ENCODE measurements at regions not wholly inside any gene's neighbourhood (a gene's known extent, or its start where the extent isn't known, plus 50 kb on each side); places are given as distances from the start of the nearest gene placed in this dataset.

DNA sequence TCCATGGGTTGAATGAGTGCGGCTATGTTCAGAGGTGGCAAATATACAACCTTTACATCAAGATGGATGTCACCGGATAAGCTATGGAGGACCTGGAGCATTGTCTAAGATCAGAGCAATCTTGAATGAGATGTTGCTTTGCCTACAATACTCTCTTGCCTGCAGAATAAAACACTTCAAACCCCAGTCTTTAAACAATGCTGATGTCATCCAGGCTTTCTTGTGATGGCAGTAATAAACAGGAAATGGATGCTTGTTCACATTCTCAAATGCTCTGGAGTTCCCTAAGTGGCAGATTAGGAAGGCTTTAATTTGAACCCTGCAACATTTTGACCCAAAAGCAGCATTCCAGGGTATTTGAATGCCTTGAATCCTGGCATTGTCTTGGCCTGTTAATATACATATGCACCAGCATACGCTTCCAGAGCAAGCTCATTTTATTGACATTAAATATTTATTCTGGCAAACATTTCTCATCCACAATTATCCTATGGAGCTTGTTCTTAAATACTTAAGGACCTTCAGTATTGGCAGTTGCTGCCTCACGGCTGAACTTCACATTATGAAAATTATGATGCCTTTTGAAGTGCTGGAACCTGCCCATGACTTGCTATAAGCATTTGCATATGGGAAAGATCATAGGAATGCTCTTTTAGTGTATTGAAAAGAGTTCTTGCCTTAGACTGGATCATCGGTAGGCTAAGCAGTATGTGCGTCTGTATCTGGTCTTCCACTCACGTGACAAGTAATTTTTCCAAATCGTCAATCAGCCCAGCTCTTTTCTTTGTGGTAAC lies 422.7 kb downstream of the SIPA1L2 start:
- no peak for DNase-seq (ENCODE audit: low read depth in 3 of 3)

DNA sequence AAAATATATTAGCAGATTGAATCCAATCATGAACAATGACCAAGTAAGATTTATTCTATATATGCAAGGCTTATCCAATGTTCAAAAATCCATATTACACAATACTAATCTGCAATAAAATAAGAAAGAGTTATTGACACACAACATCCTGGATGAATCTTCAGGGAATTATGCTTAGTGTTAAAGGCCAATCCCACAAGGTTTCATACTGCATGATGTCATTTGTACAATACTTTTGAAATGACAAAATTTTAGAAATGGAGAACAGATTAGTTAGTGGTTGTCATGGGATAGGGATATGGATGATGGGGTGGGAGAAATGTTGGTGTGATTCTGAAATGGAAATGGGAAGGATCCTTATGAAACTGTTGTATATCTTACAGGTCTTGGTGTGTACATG lies 425.7 kb downstream of the SIPA1L2 start:
- no peak for DNase-seq (ENCODE audit: low read depth in 3 of 3)

GRCh38 chr1:232201024-232201423 lies 428.9 kb downstream of the SIPA1L2 start:
- no peak for DNase-seq (ENCODE audit: low read depth in 3 of 3)

GRCh38 chr1:232196042-232196441 lies 433.9 kb downstream of the SIPA1L2 start:
- DNase-seq (ENCODE audit: low read depth in 3 of 3), result no peak

DNA sequence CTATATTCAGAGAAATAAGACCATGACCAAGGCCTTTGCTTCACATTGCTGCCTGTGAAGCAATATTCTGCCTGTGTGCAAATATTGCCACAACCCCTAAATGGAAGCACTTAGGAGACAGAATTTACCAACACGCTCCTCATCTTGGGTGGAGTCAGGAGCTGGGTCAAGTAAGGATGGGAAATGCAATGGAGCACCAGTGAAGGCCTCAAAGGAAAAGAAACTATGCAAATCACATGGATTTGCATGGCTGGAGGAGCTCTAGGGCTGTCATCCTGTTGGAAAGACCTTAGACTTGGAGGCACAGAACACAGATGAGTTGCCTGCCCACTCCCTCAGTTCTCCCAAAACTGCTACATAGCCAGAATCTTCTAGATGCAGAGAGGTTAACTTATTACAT lies 435.5 kb downstream of the SIPA1L2 start:
- no peak for DNase-seq (ENCODE audit: low read depth in 3 of 3)

GRCh38 chr1:232193451-232193783 lies 436.5 kb downstream of the SIPA1L2 start:
- DNase-seq (ENCODE audit: low read depth in 3 of 3), result no peak

DNA sequence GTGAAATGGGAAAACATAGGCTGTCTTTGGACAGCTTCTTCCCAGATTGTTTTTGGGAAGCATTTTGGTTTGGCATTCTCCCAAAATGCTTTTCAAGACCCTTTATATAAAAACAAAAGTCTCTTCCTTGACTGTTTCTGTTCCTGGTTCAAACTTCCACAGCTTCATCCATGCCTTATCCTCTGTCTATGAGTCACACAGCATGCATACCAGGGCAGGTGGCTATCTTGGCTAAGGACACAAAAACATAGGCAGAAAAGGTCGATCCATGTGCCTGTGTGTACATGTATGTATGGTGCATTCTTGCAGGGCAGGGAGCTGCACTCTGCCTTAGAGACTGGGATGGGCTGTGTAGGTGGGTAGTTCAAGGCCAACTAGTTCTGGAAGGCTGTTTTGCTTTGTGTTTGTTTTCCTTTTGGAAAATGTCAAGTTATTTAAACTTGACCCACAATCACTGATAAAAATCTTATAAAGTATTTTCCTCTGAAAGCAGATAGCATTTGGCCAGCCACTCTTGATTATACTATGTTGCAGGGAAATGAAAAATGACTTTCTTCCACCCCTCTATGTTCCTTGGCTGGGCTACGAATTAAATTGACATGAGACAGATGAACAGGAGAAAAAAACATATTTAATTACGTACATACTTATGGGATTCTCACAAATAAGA lies 437.0 kb downstream of the SIPA1L2 start:
- DNase-seq (ENCODE audit: low read depth in 3 of 3), result no peak

- no peak for DNase-seq (ENCODE audit: low read depth in 3 of 3)
These were observed 438.4 kb downstream of the SIPA1L2 start for GRCh38 chr1:232191560-232191959.

GRCh38 chr1:232188318-232188717 lies 441.6 kb downstream of the SIPA1L2 start:
- DNase-seq (ENCODE audit: low read depth in 3 of 3), result no peak

- DNase-seq (ENCODE audit: low read depth in 3 of 3), result no peak
These were observed 443.0 kb downstream of the SIPA1L2 start for GRCh38 chr1:232186931-232187330.

DNA sequence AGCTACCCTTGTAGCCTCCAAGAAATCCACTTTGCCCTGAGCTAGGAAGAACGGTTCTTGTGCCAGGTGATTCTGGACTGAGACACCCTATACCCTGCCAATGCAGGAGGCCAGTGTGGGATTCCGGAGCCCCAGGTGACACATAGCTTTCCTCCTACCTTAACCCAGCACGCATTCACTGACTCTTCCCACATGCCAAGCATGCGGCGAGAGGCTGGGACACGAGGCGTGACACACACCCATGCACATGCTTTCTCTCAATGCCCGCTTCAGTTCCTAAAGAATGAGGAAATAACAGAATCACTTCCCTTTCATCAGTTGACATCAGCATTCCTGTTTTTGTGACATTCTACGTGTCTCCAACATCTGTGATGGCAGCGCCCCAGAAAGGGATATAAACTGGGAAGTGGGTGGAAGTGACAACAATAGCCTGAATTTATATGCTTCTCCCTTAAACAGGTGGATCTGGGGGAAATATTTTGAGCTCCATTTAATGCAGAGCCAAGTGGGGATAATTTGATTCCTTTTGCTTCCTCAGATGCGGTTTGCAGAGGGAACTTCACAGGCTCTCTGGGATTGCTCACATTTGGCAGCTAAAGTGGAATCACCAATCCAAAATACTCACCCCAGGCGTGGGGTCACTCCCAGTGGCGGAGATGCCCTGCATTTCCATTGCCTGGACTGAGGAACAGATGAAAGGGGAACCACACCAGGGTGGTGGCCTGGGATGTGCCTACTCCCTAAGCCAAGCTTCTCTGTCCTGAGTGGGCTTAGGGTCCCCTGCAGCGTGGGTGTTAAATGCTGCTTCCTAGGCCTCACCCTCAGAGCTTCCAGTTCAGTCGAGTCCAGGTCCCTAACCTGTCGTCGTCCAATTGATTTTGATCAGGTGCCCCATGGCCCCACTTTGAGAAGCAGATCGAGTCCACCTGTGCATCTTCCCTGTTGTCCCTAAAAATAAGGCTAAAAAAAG lies 445.1 kb downstream of the SIPA1L2 start:
- no peak for DNase-seq (ENCODE audit: low read depth in 3 of 3)

DNA sequence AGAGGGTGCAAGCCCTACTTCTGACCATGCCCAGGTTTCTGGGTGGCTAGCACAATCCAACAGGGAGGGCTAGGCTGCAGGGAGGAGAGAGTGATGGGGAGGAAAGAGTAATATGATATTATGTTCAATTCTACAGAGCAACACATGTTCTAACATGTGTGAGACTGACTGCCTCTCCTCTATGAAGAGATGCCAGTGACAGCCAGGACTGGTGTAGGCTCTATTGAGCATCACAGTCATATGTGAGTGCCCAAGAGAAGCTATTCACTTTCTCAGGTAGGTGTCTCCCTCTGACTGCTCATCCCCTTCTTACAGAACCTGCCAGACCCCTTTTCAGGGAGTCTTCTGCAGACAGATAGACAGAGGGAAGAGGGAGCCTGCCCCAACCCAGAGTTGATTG lies 446.1 kb downstream of the SIPA1L2 start:
- DNase-seq (ENCODE audit: low read depth in 3 of 3), result no peak

DNA sequence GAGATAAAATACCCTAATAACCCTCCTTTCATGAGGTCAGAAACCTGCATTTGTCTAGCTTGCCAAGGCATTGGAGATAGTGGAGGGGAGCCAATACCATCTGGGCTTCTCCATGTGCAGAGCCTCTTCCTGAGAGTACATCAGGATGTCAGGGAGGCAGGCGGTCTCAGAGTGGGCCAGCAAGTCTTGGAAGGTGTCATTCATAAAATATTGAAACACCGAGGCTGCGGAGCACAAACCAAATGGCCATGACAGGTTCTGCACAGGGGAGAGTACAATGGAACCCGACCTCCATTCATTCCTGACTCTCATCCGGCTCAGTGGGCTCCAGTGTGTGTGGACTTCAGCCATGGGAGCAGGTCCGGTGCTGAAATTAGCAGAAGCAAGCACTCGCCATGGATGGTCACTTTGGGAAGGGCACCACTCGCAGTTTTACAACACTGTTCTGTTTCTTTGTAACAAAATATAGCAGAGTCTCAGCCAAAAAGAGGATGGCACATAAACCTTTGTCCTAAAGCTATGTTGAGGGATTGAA lies 446.6 kb downstream of the SIPA1L2 start:
- no peak for DNase-seq (ENCODE audit: low read depth in 3 of 3)

DNA sequence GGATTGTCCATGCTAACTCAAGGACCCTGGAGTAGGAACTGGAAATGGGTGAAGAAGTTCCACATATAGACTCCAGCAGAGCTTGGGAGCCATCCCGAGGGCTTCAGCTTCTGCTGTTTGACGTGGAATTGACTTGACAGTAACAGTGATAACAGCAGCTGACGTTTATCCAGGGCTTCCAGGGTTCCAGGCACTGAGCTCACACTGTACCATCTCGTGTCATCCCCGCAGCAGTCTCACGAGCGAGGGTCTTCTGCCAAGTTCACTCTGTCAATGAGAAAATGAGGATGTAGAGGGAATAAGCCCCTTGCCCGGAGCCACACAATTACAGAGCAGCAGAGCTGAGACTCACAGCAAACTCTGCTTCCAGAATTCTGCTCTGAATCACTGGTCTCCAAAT lies 447.7 kb downstream of the SIPA1L2 start:
- no peak for DNase-seq (ENCODE audit: low read depth in 3 of 3)

DNA sequence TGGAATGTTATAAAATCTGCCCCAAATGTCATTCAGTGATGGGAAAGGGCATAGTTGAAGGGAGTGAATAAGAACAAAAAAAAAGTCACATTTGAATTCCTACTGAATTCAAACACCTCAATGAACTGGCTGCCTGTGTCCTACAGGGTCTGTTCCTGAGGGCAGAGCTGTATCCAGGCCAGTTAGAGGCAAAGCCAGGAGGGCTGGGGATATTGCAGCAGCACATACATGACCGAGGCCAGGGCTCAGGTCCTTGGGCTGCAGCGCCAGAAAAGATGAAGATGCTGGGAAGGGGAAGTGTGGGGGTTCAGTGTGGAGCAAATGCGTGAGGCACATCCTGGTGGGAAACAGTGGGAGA lies 449.2 kb downstream of the SIPA1L2 start:
- DNase-seq (ENCODE audit: low read depth in 3 of 3), result no peak

- no peak for DNase-seq (ENCODE audit: low read depth in 3 of 3)
These were observed 449.8 kb downstream of the SIPA1L2 start for GRCh38 chr1:232179896-232180778.

DNA sequence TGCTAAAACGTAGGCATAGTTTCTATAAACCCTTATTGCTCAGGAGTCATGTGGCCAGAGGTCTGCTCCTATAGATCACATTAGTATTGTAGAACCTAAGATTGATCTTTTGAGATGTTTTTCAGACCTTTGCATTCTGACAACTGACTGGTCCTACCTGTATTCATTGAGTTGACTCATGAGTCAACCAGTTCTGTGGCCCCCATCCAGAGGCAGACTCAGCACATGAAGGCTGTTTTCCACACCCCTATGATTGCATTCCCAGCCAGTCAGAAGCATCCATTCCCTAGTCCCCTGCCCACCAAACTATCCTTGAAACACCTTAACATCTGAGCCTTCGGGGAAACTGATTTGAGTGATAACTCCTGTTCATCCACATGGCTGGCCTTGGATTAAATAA lies 451.7 kb downstream of the SIPA1L2 start:
- no peak for DNase-seq (ENCODE audit: low read depth in 3 of 3)

- DNase-seq (ENCODE audit: low read depth in 3 of 3), result no peak
These were observed 452.5 kb downstream of the SIPA1L2 start for GRCh38 chr1:232177438-232177837.

- DNase-seq (ENCODE audit: low read depth in 3 of 3), result no peak
These were observed 453.7 kb downstream of the SIPA1L2 start for GRCh38 chr1:232176222-232176621.

DNA sequence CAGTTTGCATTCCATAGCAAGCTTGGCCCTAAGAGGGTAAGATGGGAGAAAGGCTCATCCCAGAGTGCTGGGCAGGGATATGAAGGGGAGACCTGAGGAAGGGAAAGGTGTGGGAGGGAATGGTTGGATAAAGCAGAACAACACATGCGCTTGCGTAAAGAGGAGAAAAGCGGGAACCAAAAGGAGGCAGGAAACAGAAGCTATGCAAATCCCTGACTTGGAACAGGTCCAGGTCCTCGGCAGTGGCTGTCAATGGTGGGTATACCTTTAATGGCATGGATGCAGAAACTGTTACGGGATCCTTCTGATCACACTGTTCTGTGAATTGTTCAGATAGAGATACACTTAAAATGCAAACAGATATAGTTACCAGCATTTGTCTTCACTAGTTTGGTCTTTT lies 455.6 kb downstream of the SIPA1L2 start:
- DNase-seq (ENCODE audit: low read depth in 3 of 3), result no peak

- no peak for DNase-seq (ENCODE audit: low read depth in 3 of 3)
These were observed 457.4 kb downstream of the SIPA1L2 start for GRCh38 chr1:232172563-232172962.

Measured in stimulated activated CD4-positive, alpha-beta T cell treated with anti-CD3 and anti-CD28 coated beads, TNF-alpha, amount 100 ng/mL, for 48 hours (primary cell).